Pancreas (tissue), 10 donors: ENCODE measurements at regions not wholly inside any gene's neighbourhood (a gene's known extent, or its start where the extent isn't known, plus 50 kb on each side); places are given as distances from the start of the nearest gene placed in this dataset.

Experiments used
- ATAC-seq, 4 donors: fragments of 200-7000 bp; cut with Tn5 transposase; one replicate each; pipeline versions ENCODE4 v1.8.0 to v1.9.1; 2020; ENCODE audit warnings: mild to moderate bottlenecking in 4 of 4, moderate library complexity in 4 of 4
- DNase-seq, 6 donors: peaks; one replicate each; pipeline ENCODE4 v3.0.0-alpha.2; 2020
- FAIRE-seq: peaks from 2 replicates; lab custom pipeline; 2012; peaks lifted over from hg19 to GRCh38; lab: Jason Lieb, UNC
- H3K27ac ChIP-seq, 4 donors: fragments of 200-600 bp; sonication (generic); 1 replicate in 3 of 4; 2 replicates in 1 of 4; pipeline versions ENCODE4 v1.5.0 to v1.8.0; 2020
- H3K27me3 ChIP-seq, 4 donors: fragments of 200-600 bp; one replicate each; pipeline ENCODE4 v1.8.0; 2021
- H3K36me3 ChIP-seq, 3 donors: fragments of 200-600 bp; sonication (generic) in 1 of 3; one replicate each; pipeline versions ENCODE4 v1.5.0 to v1.8.0; 2020 to 2021
- H3K4me1 ChIP-seq, 3 donors: fragments of 200-600 bp; one replicate each; pipeline ENCODE4 v1.8.0; 2021
- H3K4me3 ChIP-seq, 4 donors: fragments of 200-600 bp; sonication (generic) in 2 of 4; one replicate each; pipeline versions ENCODE4 v1.5.0 to v1.8.0; 2020 to 2021
- H3K9me3 ChIP-seq, 4 donors: fragments of 200-600 bp; one replicate each; pipeline ENCODE4 v1.8.0; 2021
- CTCF ChIP-seq, 4 donors: fragments of 200-600 bp; sonication (generic) in 3 of 4; IDR thresholded peaks; one replicate each; pipeline versions ENCODE4 v1.5.0 to v1.8.0; 2021; ENCODE audit warnings: antibody characterized with exemption in 4 of 4
- WGBS, 2 donors: extraction: QIAGEN DNeasy Blood & Tissue Kit; methylation state at CpG; one replicate each; pipeline ENCODE4 v1.1.7; 2013; 5-methylcytosine and 5-hydroxymethylcytosine counted together
- intact Hi-C, 3 donors: fragments of 100-400 bp; cut with DNase I; formaldehyde crosslinking; loops; one replicate each; pipeline versions ENCODE4 v1.11.1 to v1.14.2; 2022
- donor health status: healthy with polysubstance abuse.
- donor health status: DM: no; HTN: no; CAD: no; lungs with moderate emphysema.
- donor health status: DM: no; HTN: no; CAD: no.
- donor health status: control.
- donor health status: control.
- donor health status: Bipolar disorder and iron deficiency.
- donor health status: DM: yes; HTN: yes; CAD: no.
- donor health status: DM: no; HTN: no; CAD: no.
- donor health status: DM: no; HTN: no; CAD: no.
- donor health status: DM: yes; HTN: yes; CAD: no.

- Histone ChIP-seq H3K4me3 (no peak overlapping the region), H3K27me3 (no peaks in the 10 kb centered on the region), H3K4me1 (no peaks in the 10 kb centered on the region), H3K27ac (no peak overlapping the region), H3K36me3 (no peaks in the 10 kb centered on the region), H3K9me3 (no peaks in the 10 kb centered on the region)
- no peak for FAIRE-seq
- WGBS, 2 donors = 73 to 81% methylated on average over 18 of the region's 18 CpGs
- no peak for TF ChIP-seq CTCF (IDR thresholded peaks at IDR 0.05)
- intact Hi-C loops = no loop called here
- no peak for ATAC-seq
- DNase-seq = no peak
Measured at GRCh38 chr11:71064702-71065515, 187.5 kb downstream of the SHANK2 start.

- no peaks in the 10 kb centered on the region for H3K9me3 ChIP-seq
- no peak overlapping the region for H3K4me3 ChIP-seq
- DNase-seq = no peak
- WGBS, 2 donors = 79 to 89% methylated on average over 7 of the region's 7 CpGs
- no peak overlapping the region for H3K27ac ChIP-seq
- intact Hi-C loops = no loop called here
- ATAC-seq = no peak
- no peak for TF ChIP-seq CTCF (IDR thresholded peaks at IDR 0.05)
- no peaks in the 10 kb centered on the region for H3K4me1 ChIP-seq
- no peaks in the 10 kb centered on the region for H3K36me3 ChIP-seq
- H3K27me3 ChIP-seq = no peaks in the 10 kb centered on the region
- FAIRE-seq = no peak
Measured at GRCh38 chr11:71064183-71064582, 188.2 kb downstream of the SHANK2 start.

GRCh38 chr11:71063129-71063528 lies 189.2 kb downstream of the SHANK2 start:
- intact Hi-C loops = no loop called here
- TF ChIP-seq CTCF (IDR thresholded peaks at IDR 0.05) = no peak
- ATAC-seq = no peak

GRCh38 chr11:71062199-71062598 lies 190.2 kb downstream of the SHANK2 start:
- WGBS, 2 donors = 94 to 95% methylated on average over 3 of the region's 3 CpGs
- Histone ChIP-seq H3K9me3 (no peaks in the 10 kb centered on the region), H3K36me3 (no peaks in the 10 kb centered on the region), H3K4me3 (no peak overlapping the region), H3K27me3 (no peaks in the 10 kb centered on the region), H3K4me1 (no peaks in the 10 kb centered on the region), H3K27ac (no peak overlapping the region)
- TF ChIP-seq CTCF (IDR thresholded peaks at IDR 0.05) = no peak
- no peak for ATAC-seq
- no peak for DNase-seq
- no peak for FAIRE-seq
- intact Hi-C loops = no loop called here

More at GRCh38 chr11:71063129-71063528, 189.2 kb downstream of the SHANK2 start:
- Histone ChIP-seq H3K27ac (no peak overlapping the region), H3K4me1 (no peaks in the 10 kb centered on the region), H3K27me3 (no peaks in the 10 kb centered on the region), H3K4me3 (no peak overlapping the region), H3K36me3 (no peaks in the 10 kb centered on the region), H3K9me3 (no peaks in the 10 kb centered on the region)
- no peak for FAIRE-seq
- no peak for DNase-seq
- WGBS, 2 donors = 89 to 92% methylated on average over 7 of the region's 7 CpGs

- Histone ChIP-seq H3K27me3 (no peaks in the 10 kb centered on the region), H3K4me3 (no peak overlapping the region), H3K27ac (no peak overlapping the region), H3K36me3 (peaks cover 0 to 5% (median 0%) of the 10 kb centered on the region in 3 donors), H3K9me3 (no peaks in the 10 kb centered on the region), H3K4me1 (no peaks in the 10 kb centered on the region)
- 75 to 82% methylated on average over 9 of the region's 9 CpGs for WGBS, 2 donors
- FAIRE-seq (no peak), ATAC-seq (no peak), DNase-seq (no peak)
- no peak for TF ChIP-seq CTCF (IDR thresholded peaks at IDR 0.05)
- intact Hi-C loops = no loop called here
Measured at GRCh38 chr11:71060391-71060791, 192.0 kb downstream of the SHANK2 start.
